Transverse colon (tissue), 4 donors: ENCODE measurements at regions not wholly inside any gene's neighbourhood (a gene's known extent, or its start where the extent isn't known, plus 50 kb on each side); places are given as distances from the start of the nearest gene placed in this dataset.

Experiments used
- DNase-seq: peaks from one replicate; pipeline ENCODE4 v3.0.0-alpha.2; 2019
- H3K27ac ChIP-seq, 4 donors: fragments of 200-600 bp; sonication (generic); 2 replicates each; pipeline ENCODE4 v1.5.1; 2016 to 2018; ENCODE audit warnings: inconsistent platforms in 4 of 4
- H3K27me3 ChIP-seq: fragments of 200-600 bp; sonication (generic); 2 replicates; pipeline ENCODE4 v1.5.1; 2017; ENCODE audit warnings: inconsistent platforms
- H3K36me3 ChIP-seq, 4 donors: fragments of 200-600 bp; sonication (generic); 2 replicates each; pipeline ENCODE4 v1.5.1; 2017 to 2019; ENCODE audit warnings: inconsistent platforms in 4 of 4
- H3K4me1 ChIP-seq, 4 donors: fragments of 200-600 bp; sonication (generic); 2 replicates each; pipeline ENCODE4 v1.5.1; 2017 to 2020; ENCODE audit warnings: inconsistent platforms in 4 of 4
- H3K4me3 ChIP-seq, 4 donors: fragments of 200-600 bp; sonication (generic); 1 replicate in 1 of 4; 2 replicates in 3 of 4; pipeline versions ENCODE4 v1.5.1 to v1.6.1; 2017 to 2019; ENCODE audit warnings: inconsistent platforms in 4 of 4
- H3K9me3 ChIP-seq, 2 donors: fragments of 200-600 bp; sonication (generic); 2 replicates each; pipeline ENCODE4 v1.5.1; 2017 to 2019; ENCODE audit warnings: inconsistent platforms in 2 of 2
- CTCF ChIP-seq, 5 experiments: fragments of 200-600 bp in 3 of 5; fragments of 450-650 bp in 2 of 5; sonication (generic) in 3 of 5; IDR thresholded peaks; 1 replicate in 2 of 5; 2 replicates in 3 of 5; pipeline ENCODE4 v1.5.1; 2016 to 2017; ENCODE audit warnings: antibody characterized with exemption in 5 of 5, inconsistent platforms in 3 of 5, mild to moderate bottlenecking in 2 of 5, moderate library complexity in 1 of 5
- EP300 ChIP-seq: sonication (generic); formaldehyde crosslinking; IDR thresholded peaks from one replicate; pipeline ENCODE4 v1.6.1; 2017; ENCODE audit warnings: antibody characterized with exemption, low read depth
- POLR2A ChIP-seq: fragments of 450-650 bp; IDR thresholded peaks from one replicate; pipeline ENCODE4 v1.6.1; 2016; ENCODE audit warnings: antibody characterized with exemption, mild to moderate bottlenecking, moderate library complexity
- POLR2AphosphoS5 ChIP-seq, 3 donors: sonication (generic); formaldehyde crosslinking; IDR thresholded peaks; one replicate each; pipeline ENCODE4 v1.6.1; 2016; ENCODE audit warnings: antibody characterized with exemption in 3 of 3
- WGBS, 2 donors: methylation state at CpG; one replicate each; pipeline ENCODE4 v1.1.5; 2018; ENCODE audit warnings: low coverage in 1 of 2; 5-methylcytosine and 5-hydroxymethylcytosine counted together
- in situ Hi-C, 4 donors: fragments of 200-750 bp; cut with MboI; loops; one replicate each; pipeline versions ENCODE4 v1.15.0 to v1.15.1; 2017; ENCODE audit warnings: low sequenced_read_pairs in 3 of 4, low pct_ligation_motif_present in 1 of 4, low pct_unique_long_range_greater_than_20kb in 1 of 4
- intact Hi-C: fragments of 100-400 bp; cut with DNase I; formaldehyde crosslinking; loops from one replicate; pipeline ENCODE4 v1.15.1; 2023; ENCODE audit warnings: low total_unique reads

GRCh38 chr7:156167987-156168386 is 355.7 kb upstream of the SHH start:
- 90% methylated on average over 5 of the region's 5 CpGs; no CpG with 5 or more reads in 1 of the 2 donors for WGBS, 2 donors
- H3K27me3 ChIP-seq = peaks cover 10% of the 10 kb centered on the region
- no peaks in the 10 kb centered on the region for H3K36me3 ChIP-seq
- H3K27ac ChIP-seq = no peak overlapping the region
- intact Hi-C loops (no loop called here), in situ Hi-C loops (no loop called here)
- H3K9me3 ChIP-seq = no peaks in the 10 kb centered on the region
- H3K4me3 ChIP-seq = no peak overlapping the region
- H3K4me1 ChIP-seq = no peaks in the 10 kb centered on the region
- TF ChIP-seq CTCF (IDR thresholded peaks at IDR 0.05) = no peak
- TF ChIP-seq EP300 = no peak
- no peak for TF ChIP-seq POLR2A
- no peak for TF ChIP-seq POLR2AphosphoS5 (IDR thresholded peaks at IDR 0.05)
- no peak for DNase-seq

DNA sequence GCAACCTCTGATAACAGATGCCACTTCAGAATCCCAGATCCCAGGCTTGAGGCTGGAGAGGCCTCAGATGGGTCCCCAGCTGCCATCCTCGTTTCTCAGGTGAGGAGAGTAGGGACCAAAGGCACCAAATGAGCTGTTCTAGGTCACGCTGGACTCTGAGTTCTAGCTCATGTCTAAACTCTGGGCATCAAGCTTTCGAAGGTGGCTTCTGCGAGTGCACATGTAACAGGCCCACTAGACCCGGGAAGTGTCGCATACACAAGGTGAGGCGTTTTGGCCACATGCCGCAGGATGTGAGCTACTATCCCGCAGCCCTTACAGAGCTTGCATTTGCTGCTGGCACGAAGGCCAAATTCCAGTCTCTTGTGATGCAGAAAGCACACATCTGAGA is 355.1 kb upstream of the SHH start:
- 85 to 100% methylated on average over 1 to 10 of the region's 10 CpGs for WGBS, 2 donors
- in situ Hi-C loops = no loop called here

DNA sequence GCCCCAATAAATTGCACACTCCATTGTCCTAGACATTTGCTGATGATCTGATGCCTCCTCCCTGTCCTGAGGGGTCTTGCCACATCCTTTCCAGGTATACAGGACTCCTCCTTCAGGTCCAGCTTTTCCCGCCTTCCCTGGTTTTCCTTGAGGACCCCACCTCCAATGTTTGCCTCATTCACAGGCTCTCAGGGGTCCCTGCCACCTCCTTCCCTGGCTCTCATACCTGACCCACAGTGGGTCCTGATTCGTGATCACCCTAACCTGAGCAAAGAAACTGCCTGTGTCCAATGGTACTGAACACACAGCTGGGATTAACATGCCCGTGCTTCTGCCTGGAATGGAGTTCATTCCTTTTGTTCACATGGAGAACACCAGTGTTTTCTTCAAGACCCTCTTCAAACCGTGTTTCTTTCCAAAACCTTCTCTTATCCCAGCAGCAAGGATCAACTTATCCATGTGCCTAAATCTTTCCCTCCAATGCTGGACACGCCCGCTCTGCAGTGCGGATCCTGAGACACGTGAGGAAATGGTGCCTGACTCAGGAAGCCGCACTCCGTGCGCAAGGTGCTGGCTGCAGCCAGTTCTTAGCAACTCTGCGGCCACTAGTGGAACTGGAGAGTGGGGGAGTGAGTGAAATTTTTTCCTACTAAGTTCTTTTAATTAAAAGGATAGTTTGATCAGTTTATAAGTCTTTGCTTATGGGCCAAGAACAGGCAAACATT is 354.6 kb upstream of the SHH start:
- H3K27ac ChIP-seq = no peak overlapping the region
- DNase-seq = no peak
- H3K4me1 ChIP-seq = no peaks in the 10 kb centered on the region
- no peak for TF ChIP-seq EP300
- 87 to 90% methylated on average over 8 to 12 of the region's 12 CpGs for WGBS, 2 donors
- no peak overlapping the region for H3K4me3 ChIP-seq
- H3K36me3 ChIP-seq = no peaks in the 10 kb centered on the region
- intact Hi-C loops = no loop called here
- in situ Hi-C loops = no loop called here
- no peaks in the 10 kb centered on the region for H3K9me3 ChIP-seq
- H3K27me3 ChIP-seq = peaks cover 21% of the 10 kb centered on the region

More for the DNA sequence above, 355.1 kb upstream of the SHH start:
- TF ChIP-seq POLR2A (no peak), CTCF (IDR thresholded peaks at IDR 0.05) (no peak), EP300 (no peak), POLR2AphosphoS5 (IDR thresholded peaks at IDR 0.05) (no peak)
- H3K27ac ChIP-seq = no peak overlapping the region
- H3K36me3 ChIP-seq = no peaks in the 10 kb centered on the region
- no peaks in the 10 kb centered on the region for H3K9me3 ChIP-seq
- H3K27me3 ChIP-seq = peaks cover 16% of the 10 kb centered on the region
- no peak overlapping the region for H3K4me3 ChIP-seq
- intact Hi-C loops = no loop called here
- H3K4me1 ChIP-seq = no peaks in the 10 kb centered on the region
- no peak for DNase-seq

DNA sequence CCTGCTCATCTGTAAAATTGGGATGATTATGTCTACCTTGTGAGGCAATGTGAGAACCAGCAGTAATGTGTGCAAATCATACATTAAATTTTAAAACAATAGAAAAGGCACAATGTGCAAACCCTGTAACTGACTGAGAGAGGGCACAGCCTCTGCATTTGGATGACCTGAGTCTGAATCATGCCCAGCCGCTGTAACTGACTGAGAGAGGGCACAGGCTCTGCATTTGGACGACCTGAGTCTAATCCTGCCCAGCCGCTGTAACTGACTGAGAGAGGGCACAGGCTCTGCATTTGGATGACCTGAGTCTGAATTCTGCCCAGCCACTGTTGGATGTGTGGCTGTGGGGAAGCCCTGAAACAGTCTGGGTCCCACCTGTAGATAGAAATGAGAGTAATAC is 351.5 kb upstream of the SHH start:
- intact Hi-C loops (no loop called here), in situ Hi-C loops (no loop called here)
- H3K27ac ChIP-seq = no peak overlapping the region
- no peak for DNase-seq
- no peak overlapping the region for H3K4me3 ChIP-seq
- WGBS, 2 donors = 75% methylated on average over 3 of the region's 3 CpGs; no CpG with 5 or more reads in 1 of the 2 donors
- TF ChIP-seq POLR2A = no peak
- TF ChIP-seq POLR2AphosphoS5 (IDR thresholded peaks at IDR 0.05) = no peak
- TF ChIP-seq CTCF (IDR thresholded peaks at IDR 0.05) = no peak
- no peak for TF ChIP-seq EP300
- no peaks in the 10 kb centered on the region for H3K36me3 ChIP-seq
- no peaks in the 10 kb centered on the region for H3K4me1 ChIP-seq
- H3K27me3 ChIP-seq = peaks cover 26% of the 10 kb centered on the region
- no peaks in the 10 kb centered on the region for H3K9me3 ChIP-seq

DNA sequence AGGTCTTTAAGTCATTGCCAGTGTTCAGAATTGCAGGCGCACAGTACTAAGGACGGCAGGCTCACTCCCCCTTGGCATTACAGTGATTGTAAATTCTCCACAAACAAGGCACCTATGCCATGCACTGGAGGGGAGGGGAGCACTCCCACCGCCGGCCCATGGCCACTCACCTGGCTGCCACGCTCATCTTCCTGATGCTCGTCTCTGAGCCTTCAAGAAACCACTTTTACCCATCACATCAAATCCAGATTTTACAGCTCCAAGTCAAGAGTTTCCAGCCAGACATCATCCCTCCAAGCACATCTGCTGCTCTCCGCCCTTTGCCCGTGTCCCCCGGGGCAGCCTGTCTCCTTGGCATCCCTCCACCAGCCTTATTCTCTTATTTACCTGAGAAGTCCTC is 350.2 kb upstream of the SHH start:
- Histone ChIP-seq H3K27me3 (peaks cover 26% of the 10 kb centered on the region), H3K4me3 (no peak overlapping the region), H3K4me1 (no peaks in the 10 kb centered on the region), H3K9me3 (no peaks in the 10 kb centered on the region), H3K27ac (no peak overlapping the region), H3K36me3 (no peaks in the 10 kb centered on the region)
- in situ Hi-C loops (no loop called here), intact Hi-C loops (no loop called here)
- TF ChIP-seq EP300 (no peak), POLR2AphosphoS5 (IDR thresholded peaks at IDR 0.05) (no peak), CTCF (IDR thresholded peaks at IDR 0.05) (no peak), POLR2A (no peak)
- WGBS, 2 donors = 61 to 65% methylated on average over 9 of the region's 9 CpGs
- DNase-seq = no peak
